DMS53 treated with DMSO at 0.1 percent for 48 hours (cell line): ENCODE measurements at regions not wholly inside any gene's neighbourhood (a gene's known extent, or its start where the extent isn't known, plus 50 kb on each side); places are given as distances from the start of the nearest gene placed in this dataset.

Source experiments
- DNase-seq: peaks from one replicate; lab custom pipeline; 2025; ENCODE audit not compliant: unreplicated experiment; lab: John Stamatoyannopoulos, UW

GRCh38 chr2:228247335-228247734 lies 65.8 kb upstream of the SPHKAP start:
- no peak for DNase-seq

GRCh38 chr2:228245601-228246000 lies 64.1 kb upstream of the SPHKAP start:
- DNase-seq, result no peak

GRCh38 chr2:228242591-228242990 lies 61.1 kb upstream of the SPHKAP start:
- no peak for DNase-seq

GRCh38 chr2:228239907-228240561 lies 58.5 kb upstream of the SPHKAP start:
- no peak for DNase-seq

- no peak for DNase-seq
These were observed 57.9 kb upstream of the SPHKAP start for GRCh38 chr2:228239207-228239906.
